Tibial nerve (tissue), 4 donors: ENCODE measurements at regions not wholly inside any gene's neighbourhood (a gene's known extent, or its start where the extent isn't known, plus 50 kb on each side); places are given as distances from the start of the nearest gene placed in this dataset.

Experiments used
- CTCF ChIP-seq, 5 experiments: fragments of 200-600 bp in 3 of 5; fragments of 450-650 bp in 2 of 5; sonication (generic) in 3 of 5; IDR thresholded peaks; one replicate each; pipeline ENCODE4 v1.5.1; 2016 to 2019; ENCODE audit warnings: antibody characterized with exemption in 5 of 5, mild to moderate bottlenecking in 3 of 5, moderate library complexity in 2 of 5
- EP300 ChIP-seq, 2 donors: sonication (generic); formaldehyde crosslinking; IDR thresholded peaks; one replicate each; pipeline ENCODE4 v1.6.1; 2017; ENCODE audit warnings: antibody characterized with exemption in 2 of 2, mild to moderate bottlenecking in 1 of 2
- POLR2A ChIP-seq, 2 donors: fragments of 450-650 bp; IDR thresholded peaks; one replicate each; pipeline ENCODE4 v1.6.1; 2017; ENCODE audit warnings: antibody characterized with exemption in 2 of 2, mild to moderate bottlenecking in 2 of 2, moderate library complexity in 2 of 2

DNA sequence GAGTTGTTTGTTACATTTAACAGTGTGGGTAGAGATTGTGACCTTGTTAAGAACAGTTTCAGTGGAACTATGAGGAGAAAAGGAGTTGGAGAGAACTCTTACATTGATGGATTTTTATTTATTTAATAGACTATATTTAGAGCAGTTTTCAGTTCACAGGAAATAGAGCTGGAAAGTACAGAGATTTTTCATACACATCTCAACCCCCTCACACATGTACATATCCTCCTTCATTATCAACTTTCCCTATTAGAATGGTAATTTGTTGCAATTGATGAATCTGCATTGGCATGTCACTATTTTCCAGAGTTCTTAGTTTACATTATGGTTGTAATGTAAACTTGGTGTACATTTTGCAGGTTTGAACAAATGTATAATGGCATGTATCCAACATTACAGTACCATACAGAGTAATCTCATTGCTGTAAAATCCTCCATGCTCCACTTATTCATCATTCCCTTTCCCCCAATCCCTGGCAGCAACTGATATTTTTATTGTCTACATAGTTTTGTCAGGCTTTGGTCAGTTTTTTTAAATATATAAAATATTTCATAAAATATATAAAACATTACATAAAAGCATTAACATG is 756.6 kb upstream of the DPPA4 start:
- TF ChIP-seq CTCF (IDR thresholded peaks at IDR 0.05) (no peak), POLR2A (IDR thresholded peaks at IDR 0.05) (no peak), EP300 (IDR thresholded peaks at IDR 0.05) (no peak)
